NK-92 treated with Interleukin-12 subunit alpha and Interleukin-12 subunit beta, amount 100 ng/mL, for 24 hours (cell line): ENCODE measurements at regions not wholly inside any gene's neighbourhood (a gene's known extent, or its start where the extent isn't known, plus 50 kb on each side); places are given as distances from the start of the nearest gene placed in this dataset.
"Not testable (repeated sequence)": the region's sequence is repeated elsewhere in the genome, so short reads cannot be mapped to it uniquely, and the experiment has no call there.

Source experiments
- DNase-seq: peaks from one replicate; lab custom pipeline; 2025; lab: John Stamatoyannopoulos, UW

DNA sequence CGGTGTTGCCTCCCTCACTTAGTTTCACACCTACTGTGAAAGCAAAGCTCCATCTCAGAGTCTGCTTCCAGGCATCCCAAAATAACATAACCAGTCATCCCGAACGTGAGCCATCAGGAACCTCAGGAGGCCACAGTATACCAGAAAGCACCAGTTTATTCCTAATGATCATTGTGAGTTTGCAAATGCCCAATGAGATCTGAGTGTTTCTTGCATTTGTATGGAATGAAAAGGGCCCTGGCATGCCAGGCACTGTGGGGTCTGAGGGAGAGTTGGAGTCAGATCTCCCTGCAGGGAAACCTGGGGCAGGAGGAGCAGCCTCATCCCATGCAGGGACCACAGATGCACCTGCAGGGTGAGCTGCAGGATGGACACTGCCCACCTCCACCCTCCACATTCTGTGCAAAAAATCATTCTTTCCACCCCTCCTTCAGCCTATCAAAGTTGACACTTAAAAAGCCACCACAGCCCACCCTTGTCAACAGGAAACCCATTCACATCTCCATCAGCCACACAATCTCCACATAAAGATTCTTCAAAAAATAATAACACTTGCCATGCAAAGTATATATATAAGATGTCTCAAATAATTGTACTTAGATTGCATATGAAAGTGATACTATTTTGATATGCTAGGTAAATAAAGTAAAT, 112.3 kb downstream of the GGTLC2 start:
- not testable (repeated sequence) for DNase-seq

DNA sequence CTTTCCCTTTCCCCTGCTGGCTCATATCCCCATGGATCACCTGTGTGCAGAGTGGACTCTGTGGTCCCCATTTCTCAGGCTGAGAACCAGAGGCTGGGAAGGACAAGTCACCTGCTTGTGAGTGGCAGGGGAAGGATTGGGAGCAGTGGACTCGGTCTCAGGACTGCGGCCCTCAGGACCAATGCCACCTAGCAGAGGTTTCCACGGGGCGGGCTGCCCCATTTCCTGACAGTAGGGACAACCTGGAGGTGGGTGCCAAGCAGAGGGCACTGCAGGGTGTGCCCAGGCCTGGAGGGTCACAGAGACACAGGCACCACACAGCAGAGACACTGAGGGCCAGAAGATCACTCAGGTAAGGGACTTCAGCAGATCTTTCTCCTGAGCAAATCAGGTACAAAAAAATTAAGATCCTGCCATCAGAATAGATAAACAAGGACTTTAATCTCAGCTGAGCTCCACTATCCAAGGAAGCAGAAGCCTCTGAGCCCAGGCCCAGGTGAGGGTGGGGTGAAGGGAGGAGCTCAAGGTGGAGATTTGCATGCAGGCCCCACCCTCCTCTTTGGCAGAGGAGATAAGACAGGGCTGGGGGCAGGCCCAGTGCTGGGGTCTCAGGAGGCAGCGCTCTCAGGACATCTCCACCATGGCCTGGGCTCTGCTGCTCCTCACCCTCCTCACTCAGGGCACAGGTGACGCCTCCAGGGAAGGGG, 113.8 kb downstream of the GGTLC2 start:
- not testable (repeated sequence) for DNase-seq

DNA sequence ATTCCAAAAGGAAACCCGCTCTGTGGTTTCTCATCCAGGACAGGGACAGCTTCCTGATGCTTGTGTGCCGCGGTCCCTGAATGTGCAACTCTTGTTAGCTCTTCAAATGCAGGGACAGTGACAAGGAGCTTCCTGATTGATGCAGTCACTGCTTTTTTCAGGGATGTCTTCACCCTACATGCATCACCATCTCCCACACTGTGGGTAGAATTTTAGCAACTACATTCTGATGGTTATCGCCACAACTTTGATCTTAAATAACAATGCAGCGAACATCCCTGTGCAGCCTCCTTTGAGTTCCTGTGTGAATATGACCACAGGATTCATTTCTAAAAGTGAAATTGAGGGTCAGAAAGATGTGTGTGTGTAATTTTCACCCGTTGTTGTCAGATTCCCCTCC, 115.0 kb downstream of the GGTLC2 start:
- DNase-seq, result no peak

DNA sequence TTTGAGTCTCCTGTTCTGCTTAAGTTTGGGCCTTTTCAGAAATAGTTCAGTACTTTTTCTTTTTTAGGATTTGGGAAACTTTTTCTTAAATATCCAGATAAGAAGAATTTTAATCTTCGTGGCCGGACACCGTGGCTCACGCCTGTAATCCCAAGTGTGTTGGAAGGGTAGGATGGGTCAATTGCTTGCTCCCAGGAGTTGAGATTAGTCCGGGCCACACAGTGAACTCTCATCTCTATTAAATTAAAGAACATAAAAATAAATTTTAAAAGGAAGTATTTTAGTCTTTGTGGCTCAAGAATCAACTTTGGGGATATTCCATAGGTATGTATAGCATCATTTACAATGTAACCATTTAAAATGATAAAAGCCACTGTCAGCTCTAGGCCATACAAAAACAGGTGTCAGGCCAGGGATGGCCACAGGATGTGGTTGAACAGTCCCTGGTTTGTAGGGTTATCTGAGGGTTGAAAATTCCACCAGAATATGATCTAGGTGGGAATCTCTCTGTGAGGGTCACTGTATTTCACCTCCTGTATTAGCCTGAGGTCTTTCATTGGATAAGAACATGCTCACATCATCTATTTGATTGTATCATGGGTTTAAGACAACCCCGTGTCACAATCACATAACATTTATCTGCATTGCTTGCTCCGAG, 115.6 kb downstream of the GGTLC2 start:
- DNase-seq, result no peak

DNA sequence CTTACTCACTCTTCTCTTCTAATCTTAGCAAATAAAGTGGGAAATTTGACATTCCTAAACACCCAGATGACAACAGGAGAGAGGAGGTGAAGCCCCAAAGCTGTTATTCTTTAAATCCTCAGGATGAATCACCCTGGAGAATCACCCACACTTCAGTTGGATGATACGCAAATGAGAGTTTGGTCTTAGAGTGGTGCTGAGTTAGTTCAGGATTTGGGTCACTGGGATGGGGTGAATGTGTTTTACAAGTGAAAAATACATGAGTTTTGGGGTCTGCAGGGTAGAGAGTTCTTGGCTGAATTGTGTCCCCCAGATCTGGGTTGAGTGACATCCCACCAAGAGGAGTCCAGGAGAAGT, 117.2 kb downstream of the GGTLC2 start:
- no peak for DNase-seq

DNA sequence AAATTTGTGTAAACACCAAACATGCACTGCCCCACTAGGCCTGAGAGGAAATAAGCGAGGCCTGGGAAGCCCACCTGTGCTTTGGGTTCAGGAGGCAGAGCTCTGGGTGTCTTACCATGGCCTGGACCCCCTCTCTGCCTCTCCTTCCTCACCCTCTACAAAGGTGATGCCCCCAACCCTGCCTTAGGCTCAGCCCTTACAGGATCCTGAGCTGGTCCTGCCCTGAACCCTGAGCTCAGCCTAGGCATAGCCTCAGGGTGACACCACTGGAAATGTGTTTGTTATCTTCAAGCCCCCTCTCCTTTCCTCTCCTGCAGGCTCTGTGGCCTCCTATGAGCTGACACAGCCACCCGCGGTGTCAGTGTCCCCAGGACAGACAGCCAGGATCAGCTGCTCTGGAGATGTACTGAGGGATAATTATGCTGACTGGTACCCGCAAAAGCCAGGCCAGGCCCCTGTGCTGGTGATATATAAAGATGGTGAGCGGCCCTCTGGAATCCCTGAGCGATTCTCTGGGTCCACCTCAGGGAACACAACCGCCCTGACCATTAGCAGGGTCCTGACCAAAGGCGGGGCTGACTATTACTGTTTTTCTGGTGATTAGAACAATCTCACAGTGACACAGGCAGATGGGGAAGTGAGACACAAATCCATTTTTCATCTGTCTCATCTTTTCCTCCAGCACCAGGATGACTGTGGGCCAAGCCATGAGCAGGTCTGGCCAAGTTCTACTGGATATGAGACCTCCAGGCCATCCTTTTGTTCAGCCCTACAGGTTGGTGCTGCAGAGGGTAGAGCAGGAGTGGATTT, 117.8 kb downstream of the GGTLC2 start:
- no peak for DNase-seq

DNA sequence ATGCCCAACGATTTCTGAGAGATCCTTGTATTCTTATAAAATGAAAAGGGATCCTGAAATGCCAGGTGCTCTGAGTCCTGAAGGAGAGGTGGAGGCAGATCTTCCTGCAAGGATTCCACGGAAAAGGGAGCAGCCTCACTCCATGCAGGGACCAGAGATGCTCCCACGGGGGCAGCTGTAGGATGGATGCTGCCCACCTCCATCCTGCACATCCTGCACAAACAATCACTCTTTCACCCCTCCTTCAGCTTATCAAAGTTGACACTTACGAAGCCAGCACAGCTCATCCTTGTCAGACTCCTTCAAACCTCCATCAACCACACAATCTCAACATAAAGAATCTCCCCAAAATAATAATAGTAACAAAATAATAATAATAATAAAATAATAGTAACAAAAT, 119.1 kb downstream of the GGTLC2 start:
- no peak for DNase-seq

DNA sequence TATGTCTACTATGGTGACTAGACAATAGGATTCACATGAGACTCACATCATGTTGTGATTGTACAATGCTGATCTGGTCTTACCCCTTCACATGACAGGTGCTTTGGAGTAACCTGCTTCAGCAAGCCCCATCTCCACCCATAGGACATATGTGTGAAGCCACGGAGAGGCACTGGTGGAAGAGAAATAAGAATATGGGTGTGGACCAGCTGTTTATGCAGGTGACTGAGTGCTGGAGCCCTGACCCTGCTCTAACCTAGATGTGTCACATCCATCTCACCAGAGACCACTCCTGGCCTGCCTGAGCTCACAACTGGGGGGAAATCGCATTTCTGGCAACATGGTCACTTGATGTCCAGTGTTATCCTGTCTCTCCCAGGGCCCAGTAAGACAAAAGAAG, 119.7 kb downstream of the GGTLC2 start:
- no peak for DNase-seq

DNA sequence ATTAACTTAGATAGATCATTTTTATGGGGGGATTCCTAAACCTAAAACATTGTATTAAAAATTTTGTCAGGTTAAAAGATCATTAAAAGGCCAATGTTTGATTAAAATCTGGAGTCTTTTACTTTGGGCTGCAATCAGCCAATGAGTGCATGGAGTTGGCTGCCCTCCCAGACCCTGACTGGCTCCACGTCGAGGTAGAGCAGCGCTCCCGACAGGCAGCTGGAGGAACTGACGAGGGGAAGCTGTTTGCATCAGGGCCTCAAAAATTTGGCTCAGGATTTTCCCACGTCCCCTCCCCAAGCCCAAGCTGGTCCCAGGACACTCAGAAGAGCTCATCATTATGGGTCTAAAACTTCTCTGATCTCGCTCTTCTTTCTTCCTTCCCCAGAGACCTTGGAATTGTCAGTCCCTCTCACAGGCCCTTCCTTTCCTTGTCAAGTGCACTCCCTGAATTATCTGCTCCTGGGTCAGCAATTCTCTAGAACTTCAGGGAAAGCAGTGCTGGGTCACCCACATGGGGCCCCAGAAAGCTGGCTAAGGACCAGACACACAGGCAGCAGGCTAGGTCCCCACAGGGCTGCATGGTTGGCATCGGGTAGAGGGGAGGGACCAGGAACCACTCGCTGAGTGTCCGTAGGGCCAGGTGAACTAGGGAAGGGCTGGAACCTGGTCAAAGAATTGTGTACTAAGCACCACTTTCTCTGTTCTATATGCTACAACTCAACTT, 119.6 kb upstream of the IGLL5 start:
- no peak for DNase-seq

DNA sequence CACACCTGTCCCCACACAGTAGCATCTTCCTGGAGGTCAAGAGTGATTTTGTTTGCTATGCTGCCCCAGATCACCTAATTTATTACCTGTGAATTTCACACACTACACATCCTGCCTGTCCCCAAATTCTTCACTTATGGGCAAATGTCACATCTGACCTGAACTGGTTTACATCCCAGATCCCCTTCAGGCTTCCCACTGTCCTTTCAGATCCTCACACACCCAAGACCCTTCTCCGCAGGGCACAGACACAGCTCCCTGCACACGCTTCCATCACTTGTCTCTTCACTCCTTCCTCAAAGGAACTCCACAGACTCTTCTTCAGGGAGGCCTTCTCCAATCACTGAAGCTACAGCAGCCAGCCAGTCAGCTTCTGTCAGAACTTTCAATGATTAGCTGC, 118.7 kb upstream of the IGLL5 start:
- no peak for DNase-seq

DNA sequence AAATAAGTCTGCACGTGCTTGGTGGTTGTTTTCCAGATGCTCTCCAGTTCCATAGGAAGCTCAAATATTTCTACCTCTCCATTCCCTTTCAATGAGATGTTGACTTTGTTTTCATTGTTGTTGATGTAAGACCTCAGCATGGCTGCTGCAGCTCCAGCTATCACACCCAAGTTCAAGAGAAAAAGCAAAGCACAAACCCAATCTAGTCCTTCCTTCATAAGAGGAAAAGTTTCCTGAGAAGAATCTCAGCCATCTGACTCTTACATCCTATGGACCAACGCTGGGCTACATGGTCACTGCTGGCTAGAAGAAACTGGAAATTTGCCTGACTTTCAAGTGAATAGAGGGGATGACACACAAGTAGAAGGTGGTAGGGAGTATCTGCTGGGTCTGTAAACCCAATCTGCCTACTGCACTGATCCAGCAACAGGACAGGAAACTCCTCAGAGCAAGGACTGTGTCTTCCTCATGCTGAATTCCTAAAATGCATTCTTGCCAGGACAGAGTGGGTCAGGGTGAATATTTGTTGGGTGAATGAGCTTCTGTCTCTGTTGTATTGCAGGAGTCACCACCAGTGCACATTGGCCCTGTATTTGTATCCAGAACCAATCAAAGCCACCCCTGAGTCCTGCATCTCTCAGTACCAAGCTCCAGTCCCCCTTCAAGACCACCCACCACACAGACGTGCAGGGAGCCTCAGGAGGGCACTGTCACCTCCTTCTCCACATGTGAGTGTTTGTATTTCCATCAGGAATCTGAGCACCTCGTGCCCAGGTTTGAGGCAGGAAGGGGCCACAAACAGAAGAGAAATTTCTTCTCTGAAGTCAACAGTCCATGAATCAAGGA, 118.0 kb upstream of the IGLL5 start:
- DNase-seq, result no peak

DNA sequence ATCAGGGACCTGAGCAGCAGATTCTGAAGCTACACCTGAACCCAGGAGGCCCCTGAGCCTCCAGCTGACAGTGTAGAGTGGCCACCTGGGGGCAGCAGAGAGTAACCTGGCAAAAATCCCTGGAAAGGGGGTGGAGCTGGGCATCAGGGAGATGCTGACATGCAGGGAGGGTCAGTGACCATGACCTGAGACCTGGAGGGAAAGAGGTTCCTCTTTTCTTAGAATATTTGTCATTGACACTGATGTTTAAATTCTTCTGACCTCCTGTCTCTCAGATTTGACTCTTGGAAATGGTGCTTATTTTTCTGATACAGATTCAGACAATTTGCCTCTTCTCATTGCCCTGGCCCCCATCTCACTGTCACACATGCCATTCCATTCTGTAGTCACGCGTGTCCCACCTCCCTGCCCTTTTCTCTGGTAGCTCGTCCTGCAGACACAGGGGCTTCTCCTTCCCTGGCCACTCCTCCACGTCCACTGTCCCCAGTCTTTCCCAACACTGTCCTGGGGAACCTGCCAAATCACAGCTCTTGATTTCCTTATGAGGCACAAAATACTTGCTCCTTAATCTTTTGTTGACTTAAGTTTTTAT, 117.2 kb upstream of the IGLL5 start:
- no peak for DNase-seq

DNA sequence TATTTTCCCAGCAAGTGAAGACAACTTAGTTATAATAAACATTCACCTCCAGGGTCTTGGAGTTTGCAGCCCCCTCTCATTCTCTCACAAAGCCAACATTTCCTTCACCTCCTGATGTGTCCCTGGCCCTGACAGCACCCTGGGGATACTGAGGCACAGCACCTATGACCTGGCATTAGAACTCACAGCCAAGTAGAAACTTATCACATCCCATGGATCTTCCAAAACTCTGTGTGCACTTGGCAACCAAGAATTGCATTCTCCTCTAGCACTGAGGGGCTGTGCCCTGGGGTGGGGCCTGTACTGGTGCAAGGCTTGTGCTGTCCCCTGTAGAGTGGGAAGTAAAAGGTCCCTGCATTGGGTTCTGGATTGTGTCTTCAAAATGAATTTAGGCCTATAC, 116.7 kb upstream of the IGLL5 start:
- DNase-seq, result no peak

DNA sequence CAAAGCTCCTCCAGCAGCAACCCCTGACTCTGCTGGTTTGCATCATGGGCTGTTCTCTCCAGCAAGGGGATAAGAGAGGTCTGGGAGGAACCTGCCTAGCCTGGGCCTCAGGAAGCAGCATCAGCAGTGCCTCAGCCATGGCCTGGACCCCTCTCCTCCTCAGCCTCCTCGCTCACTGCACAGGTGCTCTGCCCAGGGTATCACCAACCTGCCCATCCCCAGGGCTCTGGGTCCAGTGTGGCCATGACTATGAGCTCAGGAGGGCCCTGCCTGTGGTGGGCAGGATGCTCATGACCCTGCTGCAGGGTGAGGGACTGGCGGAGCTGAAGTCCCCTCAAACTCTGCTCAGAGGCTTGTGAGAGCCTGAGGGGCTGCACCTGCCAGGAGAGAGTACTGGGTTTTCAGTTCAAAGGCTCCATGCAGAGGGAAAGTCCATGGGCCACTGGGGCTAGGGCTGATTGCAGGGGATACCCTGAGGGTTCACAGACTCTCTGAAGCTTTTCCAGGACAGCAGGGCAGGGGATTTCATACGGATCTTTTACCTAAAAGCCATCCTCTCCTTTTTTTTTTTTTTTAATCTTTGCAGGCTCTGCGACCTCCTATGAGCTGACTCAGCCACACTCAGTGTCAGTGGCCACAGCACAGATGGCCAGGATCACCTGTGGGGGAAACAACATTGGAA, 115.8 kb upstream of the IGLL5 start:
- no peak for DNase-seq

DNA sequence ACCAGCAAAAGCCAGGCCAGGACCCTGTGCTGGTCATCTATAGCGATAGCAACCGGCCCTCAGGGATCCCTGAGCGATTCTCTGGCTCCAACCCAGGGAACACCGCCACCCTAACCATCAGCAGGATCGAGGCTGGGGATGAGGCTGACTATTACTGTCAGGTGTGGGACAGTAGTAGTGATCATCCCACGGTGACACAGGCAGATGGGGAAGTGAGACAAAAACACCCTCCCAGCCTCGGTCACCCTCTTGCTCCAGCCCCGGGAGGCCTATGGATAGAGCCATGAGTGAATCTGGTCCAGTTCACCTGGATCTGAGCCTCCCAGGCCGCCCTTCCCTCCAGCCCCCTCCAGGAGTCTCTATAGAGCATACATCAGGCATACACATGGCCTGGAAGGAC, 115.2 kb upstream of the IGLL5 start:
- no peak for DNase-seq

DNA sequence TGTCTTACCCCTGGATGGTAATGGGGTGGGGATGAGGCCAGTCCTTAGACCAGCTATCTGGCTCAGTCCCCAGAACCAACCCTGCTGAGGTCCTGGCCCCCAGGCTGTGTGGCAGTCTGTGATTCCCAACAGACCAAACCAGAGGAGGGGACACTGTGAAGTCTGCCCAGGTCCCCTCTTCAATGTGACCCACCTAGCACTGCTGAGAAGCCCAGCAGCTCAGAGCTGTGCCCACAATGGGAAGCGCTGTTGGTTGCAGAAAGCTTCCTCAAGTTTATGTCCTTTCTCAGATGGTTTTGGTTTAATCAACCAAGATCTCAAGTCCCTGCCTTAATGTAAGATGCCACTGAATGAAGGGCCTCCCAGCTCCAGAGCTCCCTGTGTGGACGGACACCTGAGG, 114.7 kb upstream of the IGLL5 start:
- no peak for DNase-seq

DNA sequence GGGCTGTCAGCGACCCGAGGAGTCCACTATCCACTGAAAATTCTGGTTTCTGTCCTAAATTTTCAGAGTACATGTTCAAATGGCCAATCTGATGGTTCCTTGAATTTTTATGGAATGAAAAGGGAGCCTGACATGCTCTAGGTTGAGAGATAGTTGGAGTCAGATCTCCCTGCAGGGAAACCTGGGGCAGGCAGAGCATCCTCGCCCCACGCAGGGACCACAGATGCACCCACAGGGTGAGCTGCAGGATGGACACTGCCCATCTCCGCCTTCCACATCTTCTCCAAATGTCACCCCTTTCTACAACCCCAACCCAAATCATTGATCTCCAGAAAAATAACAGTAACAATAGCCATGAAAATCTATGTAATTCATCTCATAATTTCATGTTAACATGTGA, 114.2 kb upstream of the IGLL5 start:
- no peak for DNase-seq

DNA sequence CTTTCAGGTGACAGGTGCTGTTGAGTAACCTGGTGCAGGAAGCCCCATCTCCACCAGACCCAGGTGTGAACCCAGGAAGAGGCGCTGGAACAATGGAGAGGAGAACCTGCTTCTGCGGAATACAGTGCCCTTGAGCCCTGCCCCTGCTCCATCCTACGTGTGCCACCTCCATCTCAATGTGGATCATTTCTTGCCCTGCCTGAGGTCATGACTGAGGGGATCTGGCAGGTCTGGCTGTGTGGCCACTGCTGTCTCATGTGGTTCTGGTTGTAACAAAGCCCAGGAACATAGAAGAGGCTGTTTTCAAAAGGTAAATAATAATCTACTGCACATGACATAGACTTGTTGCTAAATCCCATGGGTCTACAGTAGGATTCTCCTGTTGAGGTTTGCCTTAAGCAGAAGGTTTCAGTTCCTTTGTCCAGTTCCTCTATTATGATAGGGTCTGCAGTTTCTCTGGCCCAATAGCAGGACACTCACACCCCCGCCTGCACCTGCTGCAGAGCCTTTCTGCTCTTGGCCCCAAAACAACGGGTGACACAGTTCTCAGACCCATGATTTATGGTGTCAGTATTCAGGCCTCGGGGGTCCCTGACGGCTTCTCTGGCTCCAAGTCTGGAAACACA, 113.5 kb upstream of the IGLL5 start:
- no peak for DNase-seq

DNA sequence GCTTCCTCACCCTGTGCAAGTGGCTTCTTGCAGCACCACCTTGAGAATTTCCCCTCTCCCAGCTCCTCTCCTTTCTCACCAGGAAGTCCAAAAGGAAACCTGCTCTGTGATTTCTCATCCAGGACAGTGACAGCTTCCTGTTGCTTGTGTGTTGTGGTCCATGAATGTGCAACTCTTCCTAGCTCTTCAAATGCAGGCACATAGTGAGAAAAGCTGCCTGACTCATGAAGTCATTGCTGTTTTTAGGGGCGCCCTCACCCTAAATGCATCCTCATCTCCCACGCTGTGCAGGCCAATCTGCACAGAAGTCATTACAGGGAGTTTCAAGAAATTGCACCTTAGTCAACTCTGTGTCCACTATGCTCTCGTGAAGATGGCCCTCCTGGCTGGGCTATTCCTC, 112.9 kb upstream of the IGLL5 start:
- DNase-seq, result not testable (repeated sequence)

DNA sequence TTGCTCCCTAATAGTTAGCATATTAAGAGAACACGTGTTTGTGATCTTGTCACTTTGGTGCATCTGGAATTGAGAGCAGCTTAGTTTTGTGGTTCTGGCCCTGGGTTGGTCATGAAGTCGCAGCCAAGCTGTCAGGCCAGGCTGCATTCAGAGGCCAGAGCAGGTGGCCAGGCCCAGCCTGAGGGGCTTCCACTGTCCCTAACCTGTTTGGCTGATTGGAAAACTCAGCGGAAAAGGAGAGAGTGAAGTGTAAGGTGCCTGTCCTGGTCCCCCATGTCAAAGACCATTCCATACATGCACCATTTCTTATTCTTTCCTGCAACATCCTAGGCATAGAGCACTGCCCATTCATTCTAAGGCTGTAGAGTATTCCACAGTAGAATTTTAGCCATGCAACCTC, 111.5 kb upstream of the IGLL5 start:
- DNase-seq, result no peak
